Common myeloid progenitor, CD34-positive (primary cell): ENCODE measurements at regions not wholly inside any gene's neighbourhood (a gene's known extent, or its start where the extent isn't known, plus 50 kb on each side); places are given as distances from the start of the nearest gene placed in this dataset.

Source experiments
- CTCF ChIA-PET: fragments of 350-600 bp; sonication (Branson Sonifier 250); formaldehyde crosslinking; loops from one replicate; lab custom pipeline; 2021; ENCODE audit warnings: antibody characterized with exemption; lab: Charles Lee
- POLR2A ChIA-PET: fragments of 350-600 bp; sonication (Branson Sonifier 250); formaldehyde crosslinking; loops from one replicate; lab custom pipeline; 2021; ENCODE audit warnings: antibody characterized with exemption; lab: Charles Lee
- DNase-seq, 3 donors: peaks; one replicate each; pipeline versions ENCODE4 v3.0.0 to v3.0.0-alpha.2; 2013
- H3K27ac ChIP-seq, 2 experiments: 1 replicate in 1 of 2; 2 replicates in 1 of 2; pipeline ENCODE4 v1.7.0; 2013; ENCODE audit warnings: inconsistent platforms in 2 of 2, low read length in 2 of 2, mild to moderate bottlenecking in 2 of 2, low read depth in 1 of 2, moderate library complexity in 1 of 2; ENCODE audit not compliant: severe bottlenecking in 2 of 2, insufficient read depth in 1 of 2, poor library complexity in 1 of 2
- H3K27me3 ChIP-seq, 5 experiments: replicated peaks in 2 of 5; 1 replicate in 3 of 5; 2 replicates in 2 of 5; pipeline versions ENCODE4 v1.6.1 to v1.7.0; 2013; ENCODE audit warnings: low read length in 4 of 5, mild to moderate bottlenecking in 2 of 5, moderate library complexity in 2 of 5, inconsistent platforms in 1 of 5; ENCODE audit not compliant: insufficient read depth in 5 of 5, control insufficient read depth in 4 of 5
- H3K36me3 ChIP-seq, 4 experiments: 1 replicate in 2 of 4; 2 replicates in 2 of 4; pipeline versions ENCODE4 v1.6.1 to v1.7.0; 2013; ENCODE audit warnings: low read length in 3 of 4, control low read depth in 1 of 4, mild to moderate bottlenecking in 1 of 4; ENCODE audit not compliant: control insufficient read depth in 4 of 4, insufficient read depth in 4 of 4
- H3K4me1 ChIP-seq, 4 experiments: 1 replicate in 3 of 4; 2 replicates in 1 of 4; pipeline versions ENCODE4 v1.6.1 to v1.7.1; 2013; ENCODE audit warnings: low read length in 3 of 4, mild to moderate bottlenecking in 3 of 4, control low read depth in 1 of 4, inconsistent platforms in 1 of 4, moderate library complexity in 1 of 4; ENCODE audit not compliant: control insufficient read depth in 4 of 4, insufficient read depth in 4 of 4; ENCODE audit errors: control extremely low read depth in 1 of 4
- H3K4me3 ChIP-seq, 7 experiments: 1 replicate in 4 of 7; 2 replicates in 3 of 7; pipeline versions ENCODE4 v1.5.1 to v1.7.0; 2013; ENCODE audit warnings: mild to moderate bottlenecking in 7 of 7, low read length in 6 of 7, moderate library complexity in 6 of 7, inconsistent platforms in 2 of 7, low read depth in 2 of 7, control low read depth in 1 of 7; ENCODE audit not compliant: insufficient read depth in 4 of 7, control insufficient read depth in 1 of 7; ENCODE audit errors: extremely low read depth in 1 of 7
- H3K9me3 ChIP-seq, 5 experiments: 1 replicate in 4 of 5; 2 replicates in 1 of 5; pipeline versions ENCODE4 v1.6.1 to v1.7.1; 2013; ENCODE audit warnings: low read length in 4 of 5, mild to moderate bottlenecking in 2 of 5, inconsistent platforms in 1 of 5, low read depth in 1 of 5, moderate library complexity in 1 of 5; ENCODE audit not compliant: control insufficient read depth in 4 of 5, insufficient read depth in 2 of 5; ENCODE audit errors: control extremely low read depth in 1 of 5
- WGBS: methylation state at CpG from one replicate; pipeline ENCODE4 v1.1.5; 2013; ENCODE audit not compliant: insufficient coverage; 5-methylcytosine and 5-hydroxymethylcytosine counted together

- peaks cover 0 to 4% (median 0%) of the 10 kb centered on the region in 5 experiments for H3K27me3 ChIP-seq
- ChIA-PET CTCF (no interaction called here), POLR2A (no interaction called here)
- H3K27ac ChIP-seq, result no peak overlapping the region
- no peaks in the 10 kb centered on the region for H3K36me3 ChIP-seq
- H3K9me3 ChIP-seq, result peaks cover 0 to 3% (median 1%) of the 10 kb centered on the region in 5 experiments
- H3K4me1 ChIP-seq, result no peaks in the 10 kb centered on the region
- H3K4me3 ChIP-seq, result no peak overlapping the region
- DNase-seq, result no peak
These were observed 138.5 kb downstream of the RBM26 start for GRCh38 chr13:79267560-79267959.

DNA sequence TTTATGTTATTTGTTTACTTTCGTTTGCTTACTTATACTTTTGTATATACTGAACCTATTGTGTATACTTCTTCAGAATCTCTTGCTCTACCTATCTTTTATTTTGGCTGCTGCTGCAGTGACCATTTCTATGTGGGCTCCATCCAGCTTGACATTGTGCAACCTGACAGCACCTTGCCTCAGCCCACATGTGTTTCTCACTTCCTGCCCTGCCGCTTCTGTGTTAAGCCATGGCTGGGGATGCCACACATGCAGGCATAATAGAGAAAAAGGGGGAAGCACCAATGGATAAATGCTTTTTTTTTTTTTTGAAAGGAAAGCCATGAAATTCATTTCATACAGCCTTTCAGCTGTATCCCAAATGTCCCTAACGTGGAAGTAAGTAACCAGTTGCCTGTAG, 147.6 kb downstream of the RBM26 start:
- WGBS, result 60% methylated on average over 1 of the region's 3 CpGs
- no peaks in the 10 kb centered on the region for H3K4me1 ChIP-seq
- no peaks in the 10 kb centered on the region for H3K36me3 ChIP-seq
- DNase-seq, result no peak
- peaks cover 0 to 2% (median 0%) of the 10 kb centered on the region in 5 experiments for H3K27me3 ChIP-seq
- no peaks in the 10 kb centered on the region for H3K9me3 ChIP-seq
- H3K4me3 ChIP-seq, result no peak overlapping the region
- ChIA-PET CTCF (no interaction called here), POLR2A (no interaction called here)
- H3K27ac ChIP-seq, result no peak overlapping the region

- Histone ChIP-seq H3K27me3 (no peaks in the 10 kb centered on the region), H3K4me1 (no peaks in the 10 kb centered on the region), H3K4me3 (no peak overlapping the region), H3K9me3 (no peaks in the 10 kb centered on the region), H3K27ac (no peak overlapping the region), H3K36me3 (no peaks in the 10 kb centered on the region)
- DNase-seq, result no peak
- CTCF ChIA-PET, result no interaction called here
- POLR2A ChIA-PET, result no interaction called here
- WGBS, result no CpG with 5 or more reads among the region's 3 CpGs
These were observed 159.5 kb downstream of the RBM26 start for GRCh38 chr13:79246578-79246949.

DNA sequence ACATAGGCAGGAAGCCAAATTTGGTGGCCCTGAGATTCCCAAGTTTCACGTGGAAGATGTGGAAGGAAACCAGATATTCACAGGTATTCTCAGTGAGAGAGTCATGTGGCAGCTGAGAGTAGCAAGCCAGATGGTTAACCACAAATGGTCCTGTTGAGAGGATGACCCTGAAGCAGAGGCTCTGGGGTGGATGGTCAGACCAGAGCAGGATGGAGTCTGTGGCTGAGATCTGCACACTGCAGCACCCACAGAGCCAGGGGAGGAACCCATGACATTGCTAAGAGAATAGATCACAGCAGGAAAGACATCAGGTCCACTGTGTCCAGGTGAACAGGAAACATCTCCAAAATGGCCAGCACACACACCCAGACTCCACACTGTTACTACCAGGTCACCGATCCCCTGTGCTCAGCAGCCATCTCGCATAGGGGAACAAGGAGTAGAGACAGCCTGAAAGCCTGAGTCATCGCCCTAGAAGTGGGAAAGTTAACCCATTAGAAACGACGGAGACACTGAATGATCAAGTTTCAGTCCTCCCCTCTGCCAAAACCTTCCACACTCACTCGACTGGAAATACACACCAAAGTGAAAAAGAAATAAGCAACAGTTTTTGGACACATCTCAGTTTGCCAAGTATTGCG, 160.0 kb downstream of the RBM26 start:
- H3K4me3 ChIP-seq, result no peak overlapping the region
- no peaks in the 10 kb centered on the region for H3K36me3 ChIP-seq
- DNase-seq, result no peak
- no peaks in the 10 kb centered on the region for H3K4me1 ChIP-seq
- H3K27ac ChIP-seq, result no peak overlapping the region
- 71% methylated on average over 7 of the region's 8 CpGs for WGBS
- ChIA-PET POLR2A (no interaction called here), CTCF (no interaction called here)
- H3K27me3 ChIP-seq, result peaks cover 0 to under 1% (median 0%) of the 10 kb centered on the region in 5 experiments
- H3K9me3 ChIP-seq, result no peaks in the 10 kb centered on the region

- Histone ChIP-seq H3K4me1 (no peaks in the 10 kb centered on the region), H3K27ac (no peak overlapping the region), H3K36me3 (no peaks in the 10 kb centered on the region), H3K9me3 (no peaks in the 10 kb centered on the region), H3K4me3 (no peak overlapping the region), H3K27me3 (peaks cover 0 to 1% (median 0%) of the 10 kb centered on the region in 5 experiments)
- 76% methylated on average over 3 of the region's 4 CpGs for WGBS
- ChIA-PET CTCF (no interaction called here), POLR2A (no interaction called here)
- no peak for DNase-seq
These were observed 164.4 kb downstream of the RBM26 start for GRCh38 chr13:79241697-79242096.

- 94% methylated on average over 2 of the region's 4 CpGs for WGBS
- Histone ChIP-seq H3K9me3 (no peaks in the 10 kb centered on the region), H3K27ac (no peak overlapping the region), H3K27me3 (peaks cover 0 to 1% (median 0%) of the 10 kb centered on the region in 5 experiments), H3K4me3 (no peak overlapping the region), H3K36me3 (no peaks in the 10 kb centered on the region), H3K4me1 (no peaks in the 10 kb centered on the region)
- ChIA-PET CTCF (interaction anchor here (0.9 kb wide), 1 partner anchor 30 kb away, joined by 3 read pairs; no protein-coding TSS in a partner anchor), POLR2A (no interaction called here)
- no peak for DNase-seq
These were observed 168.1 kb downstream of the RBM26 start for GRCh38 chr13:79237981-79238380.

GRCh38 chr13:79231887-79232286, 174.2 kb downstream of the RBM26 start:
- CTCF ChIA-PET, result no interaction called here
- Histone ChIP-seq H3K27ac (no peak overlapping the region), H3K4me1 (no peaks in the 10 kb centered on the region), H3K4me3 (no peak overlapping the region), H3K27me3 (no peaks in the 10 kb centered on the region), H3K9me3 (peaks cover 0 to 2% (median 0%) of the 10 kb centered on the region in 5 experiments), H3K36me3 (no peaks in the 10 kb centered on the region)
- WGBS, result 100% methylated on average over 1 of the region's 2 CpGs
- DNase-seq, result no peak
- POLR2A ChIA-PET, result no interaction called here
